ENCODE measurements at regions not wholly inside any gene's neighbourhood (a gene's known extent, or its start where the extent isn't known, plus 50 kb on each side); places are given as distances from the start of the nearest gene placed in this dataset.

- H3K27ac ChIP-seq (ENCODE audit: low read depth, low read length) = peak overlapping the region; percentile 8
- H3K4me3 ChIP-seq (ENCODE audit: low read depth, low read length) = no peak overlapping the region
- no peak overlapping the region for H3K9ac ChIP-seq (ENCODE audit: low read depth, low read length)
- H3K27me3 ChIP-seq (ENCODE audit: control insufficient read depth, insufficient read depth, low read length) = no peaks in the 10 kb centered on the region
- no peaks in the 10 kb centered on the region for H3K9me3 ChIP-seq (ENCODE audit: control insufficient read depth, insufficient read depth, low read length)
- no peaks in the 10 kb centered on the region for H3K36me3 ChIP-seq (ENCODE audit: control insufficient read depth, insufficient read depth, low read length)
- H3K4me1 ChIP-seq (ENCODE audit: control insufficient read depth, insufficient read depth, low read length) = peaks cover 25% of the 10 kb centered on the region
Measured at GRCh38 chr15:70315431-70315830, 217.7 kb upstream of the TLE3 start.

GRCh38 chr15:70314688-70315087, 217.0 kb upstream of the TLE3 start:
- Histone ChIP-seq H3K9me3 (ENCODE audit: control insufficient read depth, insufficient read depth, low read length) (no peaks in the 10 kb centered on the region), H3K27ac (ENCODE audit: low read depth, low read length) (peak overlapping the region; percentile 8), H3K27me3 (ENCODE audit: control insufficient read depth, insufficient read depth, low read length) (no peaks in the 10 kb centered on the region)

GRCh38 chr15:70314018-70314354, 216.3 kb upstream of the TLE3 start:
- Histone ChIP-seq H3K4me3 (ENCODE audit: low read depth, low read length) (no peak overlapping the region), H3K9ac (ENCODE audit: low read depth, low read length) (no peak overlapping the region), H3K4me1 (ENCODE audit: control insufficient read depth, insufficient read depth, low read length) (peaks cover 31% of the 10 kb centered on the region), H3K9me3 (ENCODE audit: control insufficient read depth, insufficient read depth, low read length) (no peaks in the 10 kb centered on the region), H3K27me3 (ENCODE audit: control insufficient read depth, insufficient read depth, low read length) (no peaks in the 10 kb centered on the region), H3K27ac (ENCODE audit: low read depth, low read length) (no peak overlapping the region), H3K36me3 (ENCODE audit: control insufficient read depth, insufficient read depth, low read length) (no peaks in the 10 kb centered on the region)

More at GRCh38 chr15:70314688-70315087, 217.0 kb upstream of the TLE3 start:
- Histone ChIP-seq H3K9ac (ENCODE audit: low read depth, low read length) (no peak overlapping the region), H3K4me1 (ENCODE audit: control insufficient read depth, insufficient read depth, low read length) (peaks cover 31% of the 10 kb centered on the region), H3K36me3 (ENCODE audit: control insufficient read depth, insufficient read depth, low read length) (no peaks in the 10 kb centered on the region), H3K4me3 (ENCODE audit: low read depth, low read length) (no peak overlapping the region)

- Histone ChIP-seq H3K27ac (ENCODE audit: low read depth, low read length) (no peak overlapping the region), H3K4me3 (ENCODE audit: low read depth, low read length) (no peak overlapping the region), H3K9me3 (ENCODE audit: control insufficient read depth, insufficient read depth, low read length) (no peaks in the 10 kb centered on the region), H3K4me1 (ENCODE audit: control insufficient read depth, insufficient read depth, low read length) (peaks cover 29% of the 10 kb centered on the region), H3K9ac (ENCODE audit: low read depth, low read length) (no peak overlapping the region), H3K36me3 (ENCODE audit: control insufficient read depth, insufficient read depth, low read length) (no peaks in the 10 kb centered on the region), H3K27me3 (ENCODE audit: control insufficient read depth, insufficient read depth, low read length) (no peaks in the 10 kb centered on the region)
Measured at GRCh38 chr15:70313099-70314017, 215.6 kb upstream of the TLE3 start.

GRCh38 chr15:70311821-70312220, 214.1 kb upstream of the TLE3 start:
- no peak overlapping the region for H3K27ac ChIP-seq (ENCODE audit: low read depth, low read length)
- no peak overlapping the region for H3K4me3 ChIP-seq (ENCODE audit: low read depth, low read length)
- H3K9me3 ChIP-seq (ENCODE audit: control insufficient read depth, insufficient read depth, low read length) = no peaks in the 10 kb centered on the region
- no peaks in the 10 kb centered on the region for H3K27me3 ChIP-seq (ENCODE audit: control insufficient read depth, insufficient read depth, low read length)
- H3K9ac ChIP-seq (ENCODE audit: low read depth, low read length) = no peak overlapping the region
- H3K36me3 ChIP-seq (ENCODE audit: control insufficient read depth, insufficient read depth, low read length) = no peaks in the 10 kb centered on the region
- peaks cover 29% of the 10 kb centered on the region for H3K4me1 ChIP-seq (ENCODE audit: control insufficient read depth, insufficient read depth, low read length)

GRCh38 chr15:70309716-70310115, 212.0 kb upstream of the TLE3 start:
- no peak overlapping the region for H3K27ac ChIP-seq (ENCODE audit: low read depth, low read length)
- H3K36me3 ChIP-seq (ENCODE audit: control insufficient read depth, insufficient read depth, low read length) = no peaks in the 10 kb centered on the region
- H3K4me1 ChIP-seq (ENCODE audit: control insufficient read depth, insufficient read depth, low read length) = peaks cover 20% of the 10 kb centered on the region
- no peaks in the 10 kb centered on the region for H3K27me3 ChIP-seq (ENCODE audit: control insufficient read depth, insufficient read depth, low read length)
- H3K9me3 ChIP-seq (ENCODE audit: control insufficient read depth, insufficient read depth, low read length) = no peaks in the 10 kb centered on the region
- no peak overlapping the region for H3K9ac ChIP-seq (ENCODE audit: low read depth, low read length)
- no peak overlapping the region for H3K4me3 ChIP-seq (ENCODE audit: low read depth, low read length)

GRCh38 chr15:70308735-70309434, 211.2 kb upstream of the TLE3 start:
- H3K4me3 ChIP-seq (ENCODE audit: low read depth, low read length) = no peak overlapping the region
- H3K4me1 ChIP-seq (ENCODE audit: control insufficient read depth, insufficient read depth, low read length) = peaks cover 12% of the 10 kb centered on the region
- no peak overlapping the region for H3K9ac ChIP-seq (ENCODE audit: low read depth, low read length)
- no peaks in the 10 kb centered on the region for H3K27me3 ChIP-seq (ENCODE audit: control insufficient read depth, insufficient read depth, low read length)
- H3K9me3 ChIP-seq (ENCODE audit: control insufficient read depth, insufficient read depth, low read length) = no peaks in the 10 kb centered on the region
- no peaks in the 10 kb centered on the region for H3K36me3 ChIP-seq (ENCODE audit: control insufficient read depth, insufficient read depth, low read length)
- H3K27ac ChIP-seq (ENCODE audit: low read depth, low read length) = no peak overlapping the region

GRCh38 chr15:70308011-70308734, 210.5 kb upstream of the TLE3 start:
- H3K9ac ChIP-seq (ENCODE audit: low read depth, low read length) = no peak overlapping the region

GRCh38 chr15:70306582-70306981, 208.9 kb upstream of the TLE3 start:
- Histone ChIP-seq H3K4me1 (ENCODE audit: control insufficient read depth, insufficient read depth, low read length) (peaks cover 11% of the 10 kb centered on the region), H3K27ac (ENCODE audit: low read depth, low read length) (no peak overlapping the region), H3K27me3 (ENCODE audit: control insufficient read depth, insufficient read depth, low read length) (no peaks in the 10 kb centered on the region), H3K9ac (ENCODE audit: low read depth, low read length) (no peak overlapping the region), H3K9me3 (ENCODE audit: control insufficient read depth, insufficient read depth, low read length) (no peaks in the 10 kb centered on the region), H3K4me3 (ENCODE audit: low read depth, low read length) (no peak overlapping the region), H3K36me3 (ENCODE audit: control insufficient read depth, insufficient read depth, low read length) (no peaks in the 10 kb centered on the region)

More at GRCh38 chr15:70308011-70308734, 210.5 kb upstream of the TLE3 start:
- H3K36me3 ChIP-seq (ENCODE audit: control insufficient read depth, insufficient read depth, low read length) = no peaks in the 10 kb centered on the region
- H3K27me3 ChIP-seq (ENCODE audit: control insufficient read depth, insufficient read depth, low read length) = no peaks in the 10 kb centered on the region
- no peak overlapping the region for H3K27ac ChIP-seq (ENCODE audit: low read depth, low read length)
- no peak overlapping the region for H3K4me3 ChIP-seq (ENCODE audit: low read depth, low read length)
- H3K9me3 ChIP-seq (ENCODE audit: control insufficient read depth, insufficient read depth, low read length) = no peaks in the 10 kb centered on the region
- H3K4me1 ChIP-seq (ENCODE audit: control insufficient read depth, insufficient read depth, low read length) = peaks cover 11% of the 10 kb centered on the region

- Histone ChIP-seq H3K4me1 (ENCODE audit: control insufficient read depth, insufficient read depth, low read length) (peaks cover 9% of the 10 kb centered on the region), H3K4me3 (ENCODE audit: low read depth, low read length) (no peak overlapping the region), H3K27me3 (ENCODE audit: control insufficient read depth, insufficient read depth, low read length) (no peaks in the 10 kb centered on the region), H3K9me3 (ENCODE audit: control insufficient read depth, insufficient read depth, low read length) (no peaks in the 10 kb centered on the region), H3K27ac (ENCODE audit: low read depth, low read length) (no peak overlapping the region), H3K9ac (ENCODE audit: low read depth, low read length) (no peak overlapping the region), H3K36me3 (ENCODE audit: control insufficient read depth, insufficient read depth, low read length) (no peaks in the 10 kb centered on the region)
Measured at GRCh38 chr15:70306081-70306480, 208.4 kb upstream of the TLE3 start.

- Histone ChIP-seq H3K9me3 (ENCODE audit: control insufficient read depth, insufficient read depth, low read length) (no peaks in the 10 kb centered on the region), H3K27me3 (ENCODE audit: control insufficient read depth, insufficient read depth, low read length) (no peaks in the 10 kb centered on the region), H3K9ac (ENCODE audit: low read depth, low read length) (no peak overlapping the region), H3K4me1 (ENCODE audit: control insufficient read depth, insufficient read depth, low read length) (no peaks in the 10 kb centered on the region), H3K36me3 (ENCODE audit: control insufficient read depth, insufficient read depth, low read length) (no peaks in the 10 kb centered on the region), H3K27ac (ENCODE audit: low read depth, low read length) (no peak overlapping the region), H3K4me3 (ENCODE audit: low read depth, low read length) (no peak overlapping the region)
Measured at GRCh38 chr15:70303981-70304380, 206.3 kb upstream of the TLE3 start.

Measured in HUES48 (cell line).